Thyroid gland (tissue), 4 donors: ENCODE measurements at regions not wholly inside any gene's neighbourhood (a gene's known extent, or its start where the extent isn't known, plus 50 kb on each side); places are given as distances from the start of the nearest gene placed in this dataset.

Experiments used
- POLR2A ChIP-seq, 2 donors: fragments of 450-650 bp; IDR thresholded peaks; one replicate each; pipeline ENCODE4 v1.6.1; 2017; ENCODE audit warnings: antibody characterized with exemption in 2 of 2, mild to moderate bottlenecking in 2 of 2, moderate library complexity in 1 of 2
- TF ChIP-seq, protein P1 (sequence below), 6 experiments: fragments of 200-600 bp in 3 of 6; fragments of 450-650 bp in 3 of 6; sonication (generic) in 3 of 6; IDR thresholded peaks; one replicate each; pipeline ENCODE4 v1.5.1; 2016 to 2019; ENCODE audit warnings: antibody characterized with exemption in 6 of 6, mild to moderate bottlenecking in 2 of 6, inconsistent platforms in 1 of 6, moderate library complexity in 1 of 6

DNA sequence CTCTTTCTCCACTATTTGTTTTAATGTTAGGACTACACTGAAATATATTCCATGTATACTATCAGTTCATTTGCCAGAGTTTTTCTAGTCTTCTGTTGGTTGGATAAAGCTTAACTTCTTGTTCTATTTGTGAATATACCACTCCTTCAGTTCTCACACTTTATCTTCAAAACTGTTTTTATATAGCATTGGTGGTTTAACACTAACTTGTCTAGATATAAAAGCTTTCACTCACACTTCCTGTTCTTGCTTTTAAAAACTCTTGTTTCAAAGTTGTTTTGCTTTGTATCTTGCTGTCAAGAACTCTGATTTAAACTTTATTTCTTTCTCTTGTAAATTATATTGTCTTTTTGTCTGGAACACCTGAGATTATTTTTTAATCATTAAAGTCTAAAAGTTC is 226.8 kb upstream of the TENT5A start:
- no peak for TF ChIP-seq POLR2A (IDR thresholded peaks at IDR 0.05)
- TF ChIP-seq, protein P1, sequence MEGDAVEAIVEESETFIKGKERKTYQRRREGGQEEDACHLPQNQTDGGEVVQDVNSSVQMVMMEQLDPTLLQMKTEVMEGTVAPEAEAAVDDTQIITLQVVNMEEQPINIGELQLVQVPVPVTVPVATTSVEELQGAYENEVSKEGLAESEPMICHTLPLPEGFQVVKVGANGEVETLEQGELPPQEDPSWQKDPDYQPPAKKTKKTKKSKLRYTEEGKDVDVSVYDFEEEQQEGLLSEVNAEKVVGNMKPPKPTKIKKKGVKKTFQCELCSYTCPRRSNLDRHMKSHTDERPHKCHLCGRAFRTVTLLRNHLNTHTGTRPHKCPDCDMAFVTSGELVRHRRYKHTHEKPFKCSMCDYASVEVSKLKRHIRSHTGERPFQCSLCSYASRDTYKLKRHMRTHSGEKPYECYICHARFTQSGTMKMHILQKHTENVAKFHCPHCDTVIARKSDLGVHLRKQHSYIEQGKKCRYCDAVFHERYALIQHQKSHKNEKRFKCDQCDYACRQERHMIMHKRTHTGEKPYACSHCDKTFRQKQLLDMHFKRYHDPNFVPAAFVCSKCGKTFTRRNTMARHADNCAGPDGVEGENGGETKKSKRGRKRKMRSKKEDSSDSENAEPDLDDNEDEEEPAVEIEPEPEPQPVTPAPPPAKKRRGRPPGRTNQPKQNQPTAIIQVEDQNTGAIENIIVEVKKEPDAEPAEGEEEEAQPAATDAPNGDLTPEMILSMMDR (IDR thresholded peaks at IDR 0.05) = no peak
